ENCODE measurements at regions not wholly inside any gene's neighbourhood (a gene's known extent, or its start where the extent isn't known, plus 50 kb on each side); places are given as distances from the start of the nearest gene placed in this dataset.

DNA sequence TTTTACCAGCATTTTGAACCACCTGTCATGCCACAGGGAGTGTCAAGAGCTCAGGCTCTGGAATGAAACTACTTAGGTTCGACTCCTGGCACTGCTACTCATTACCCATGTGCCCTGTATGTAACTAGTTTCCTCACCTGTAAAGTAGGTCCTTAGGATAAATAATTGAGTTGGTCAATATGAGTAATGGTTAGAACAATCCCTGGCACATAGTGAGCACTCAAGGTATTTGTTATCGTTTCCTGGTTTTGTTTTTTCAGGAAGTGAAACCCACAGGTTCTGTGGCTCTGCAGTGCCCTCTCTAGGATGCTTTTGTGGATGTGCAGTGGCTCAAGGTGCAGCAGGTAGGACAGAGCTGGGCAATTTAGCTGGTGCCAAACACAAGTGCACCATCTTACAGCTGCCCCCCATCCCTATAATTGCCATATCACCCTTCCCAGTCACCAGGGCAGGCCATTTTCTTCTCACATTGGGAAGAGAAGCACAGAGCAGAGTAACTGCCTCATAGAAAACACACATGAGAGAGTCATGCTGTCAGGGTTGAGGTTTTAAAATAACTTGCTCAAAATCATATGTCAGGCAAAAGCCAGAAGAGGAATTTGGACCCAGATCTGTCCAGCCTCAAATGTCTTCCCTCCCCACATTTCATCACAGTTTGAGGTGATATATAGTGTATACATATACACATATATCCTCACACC is 297.5 kb downstream of the RPAP3 start:
- TF ChIP-seq, protein P1, sequence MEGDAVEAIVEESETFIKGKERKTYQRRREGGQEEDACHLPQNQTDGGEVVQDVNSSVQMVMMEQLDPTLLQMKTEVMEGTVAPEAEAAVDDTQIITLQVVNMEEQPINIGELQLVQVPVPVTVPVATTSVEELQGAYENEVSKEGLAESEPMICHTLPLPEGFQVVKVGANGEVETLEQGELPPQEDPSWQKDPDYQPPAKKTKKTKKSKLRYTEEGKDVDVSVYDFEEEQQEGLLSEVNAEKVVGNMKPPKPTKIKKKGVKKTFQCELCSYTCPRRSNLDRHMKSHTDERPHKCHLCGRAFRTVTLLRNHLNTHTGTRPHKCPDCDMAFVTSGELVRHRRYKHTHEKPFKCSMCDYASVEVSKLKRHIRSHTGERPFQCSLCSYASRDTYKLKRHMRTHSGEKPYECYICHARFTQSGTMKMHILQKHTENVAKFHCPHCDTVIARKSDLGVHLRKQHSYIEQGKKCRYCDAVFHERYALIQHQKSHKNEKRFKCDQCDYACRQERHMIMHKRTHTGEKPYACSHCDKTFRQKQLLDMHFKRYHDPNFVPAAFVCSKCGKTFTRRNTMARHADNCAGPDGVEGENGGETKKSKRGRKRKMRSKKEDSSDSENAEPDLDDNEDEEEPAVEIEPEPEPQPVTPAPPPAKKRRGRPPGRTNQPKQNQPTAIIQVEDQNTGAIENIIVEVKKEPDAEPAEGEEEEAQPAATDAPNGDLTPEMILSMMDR (IDR thresholded peaks at IDR 0.05), result peak in 5 of 7 experiments; percentile 20 to 55 (median 46)
- TF ChIP-seq POLR2A (IDR thresholded peaks at IDR 0.05), result no peak
